Neural cell (in vitro differentiated cells): ENCODE measurements at regions not wholly inside any gene's neighbourhood (a gene's known extent, or its start where the extent isn't known, plus 50 kb on each side); places are given as distances from the start of the nearest gene placed in this dataset.
A peak's percentile ranks its signal among the peaks of the same experiment; 100 is the strongest.

ENCODE experiments used
- H2AFZ ChIP-seq: fragments of 200-600, 300-800 bp; sonication (generic), shearing (Covaris generic); 2 replicates; pipeline ENCODE4 v1.6.0; 2014; ENCODE audit warnings: low read depth, mild to moderate bottlenecking, antibody characterized with exemption, low read length, moderate library complexity
- H3F3A ChIP-seq: fragments of 200-600 bp; shearing (Covaris generic); 2 replicates; pipeline ENCODE4 v1.6.1; 2016; ENCODE audit warnings: mild to moderate bottlenecking, moderate library complexity, mixed read lengths, antibody characterized with exemption, low read length; ENCODE audit not compliant: insufficient read depth, poor library complexity, severe bottlenecking
- H3K27ac ChIP-seq: fragments of 200-600, 300-800 bp; sonication (generic), shearing (Covaris generic); 2 replicates; pipeline ENCODE4 v1.5.1; 2014; ENCODE audit warnings: mild to moderate bottlenecking, low read length, moderate library complexity
- H3K27me3 ChIP-seq: fragments of 300-800, 200-600 bp; sonication (generic), shearing (Covaris generic); 2 replicates; pipeline ENCODE4 v1.6.0; 2014; ENCODE audit warnings: mild to moderate bottlenecking, low read depth, low read length, moderate library complexity; ENCODE audit not compliant: insufficient read depth
- H3K36me3 ChIP-seq: fragments of 300-800, 200-600 bp; sonication (generic), shearing (Covaris generic); 2 replicates; pipeline ENCODE4 v1.5.1; 2014; ENCODE audit warnings: mild to moderate bottlenecking, antibody characterized with exemption, low read length, moderate library complexity; ENCODE audit not compliant: insufficient read depth
- H3K4me2 ChIP-seq: fragments of 300-800, 200-600 bp; sonication (generic), shearing (Covaris generic); 2 replicates; pipeline ENCODE4 v1.6.0; 2014; ENCODE audit warnings: mild to moderate bottlenecking, low read length
- H3K4me3 ChIP-seq: fragments of 300-800, 200-600 bp; sonication (generic), shearing (Covaris generic); 2 replicates; pipeline ENCODE4 v1.5.1; 2014; ENCODE audit warnings: mild to moderate bottlenecking, low read length, moderate library complexity
- H3K79me2 ChIP-seq: fragments of 200-600 bp; shearing (Covaris generic); replicated peaks from 2 replicates; pipeline ENCODE4 v1.6.0; 2014; ENCODE audit warnings: mild to moderate bottlenecking, low read length, moderate library complexity; ENCODE audit not compliant: insufficient read depth
- H3K9ac ChIP-seq: fragments of 300-800, 200-600 bp; sonication (generic), shearing (Covaris generic); 2 replicates; pipeline ENCODE4 v1.6.1; 2016; ENCODE audit warnings: mild to moderate bottlenecking, low read length, mixed read lengths
- H3K9me2 ChIP-seq: fragments of 200-600 bp; shearing (Covaris generic); 2 replicates; pipeline ENCODE4 v1.6.1; 2016; ENCODE audit warnings: mild to moderate bottlenecking, low read length, mixed read lengths; ENCODE audit not compliant: insufficient read depth
- H3K9me3 ChIP-seq: fragments of 200-600, 300-800 bp; sonication (generic), shearing (Covaris generic); 2 replicates; pipeline ENCODE4 v1.6.1; 2016; ENCODE audit warnings: mild to moderate bottlenecking, mixed run types, low read length, moderate library complexity, mixed read lengths
- H4K20me1 ChIP-seq: fragments of 200-600 bp; shearing (Covaris generic); 2 replicates; pipeline ENCODE4 v1.6.1; 2016; ENCODE audit warnings: mild to moderate bottlenecking, mixed run types; ENCODE audit not compliant: insufficient read depth
- EP300 ChIP-seq: fragments of 450-650 bp; conservative IDR thresholded peaks from 2 replicates; pipeline ENCODE4 v1.6.1; 2014; ENCODE audit warnings: antibody characterized with exemption, mild to moderate bottlenecking, moderate library complexity; ENCODE audit not compliant: poor library complexity, severe bottlenecking
- EZH2 ChIP-seq: fragments of 200-600, 300-800 bp; shearing (Covaris generic), sonication (generic); IDR thresholded peaks from 2 replicates; pipeline ENCODE4 v1.6.1; 2014; ENCODE audit warnings: antibody characterized with exemption, low read length, borderline replicate concordance, mild to moderate bottlenecking; ENCODE audit not compliant: insufficient read depth, poor library complexity, severe bottlenecking
- MXI1 ChIP-seq: fragments of 450-650 bp; conservative IDR thresholded peaks from 2 replicates; pipeline ENCODE4 v1.6.1; 2014; ENCODE audit warnings: antibody characterized with exemption, mild to moderate bottlenecking; ENCODE audit not compliant: poor library complexity, severe bottlenecking
- POLR2AphosphoS5 ChIP-seq: IDR thresholded peaks from 2 replicates; pipeline ENCODE4 v1.6.1; 2012
- RAD21 ChIP-seq: fragments of 450-650 bp; conservative IDR thresholded peaks from 2 replicates; pipeline ENCODE4 v1.6.1; 2014; ENCODE audit warnings: antibody characterized with exemption, mild to moderate bottlenecking, moderate library complexity
- SMC3 ChIP-seq: fragments of 450-650 bp; conservative IDR thresholded peaks from 2 replicates; pipeline ENCODE4 v1.6.1; 2014; ENCODE audit warnings: antibody characterized with exemption, mild to moderate bottlenecking, moderate library complexity; ENCODE audit not compliant: poor library complexity
- TAF1 ChIP-seq: IDR thresholded peaks from 2 replicates; pipeline ENCODE4 v1.6.1; 2012; ENCODE audit warnings: low read depth
- TF ChIP-seq, protein P1 (sequence below): fragments of 450-650 bp; IDR thresholded peaks from 2 replicates; pipeline ENCODE4 v1.5.1; 2014; ENCODE audit warnings: antibody characterized with exemption, mild to moderate bottlenecking, moderate library complexity; ENCODE audit not compliant: poor library complexity, severe bottlenecking
- TF ChIP-seq, protein P2 (sequence below): IDR thresholded peaks from 2 replicates; pipeline ENCODE4 v1.6.1; 2012; ENCODE audit warnings: borderline replicate concordance

DNA sequence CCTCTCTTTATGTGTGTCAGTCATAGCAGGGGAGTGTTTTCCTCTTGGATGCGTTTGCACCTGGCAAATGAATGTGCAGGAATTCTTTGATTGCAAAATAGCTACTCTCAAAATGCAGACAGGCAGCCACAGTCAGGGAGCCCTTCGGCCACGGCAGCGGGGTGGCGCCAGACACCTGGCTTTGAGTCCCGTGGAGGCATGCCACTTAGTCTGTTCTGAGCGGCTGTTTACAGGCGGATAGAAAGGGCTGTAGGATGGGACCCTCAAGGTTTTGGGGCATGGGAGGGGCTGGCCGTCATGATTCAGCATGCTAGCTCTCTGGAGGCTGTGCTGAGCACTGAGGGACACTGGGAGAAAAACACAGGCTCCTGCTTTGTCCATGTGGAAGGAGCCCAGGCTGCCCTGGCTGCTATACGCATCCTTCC is 117.1 kb downstream of the SLC25A47 start:
- no peak overlapping the region for H2AFZ ChIP-seq
- no peaks in the 10 kb centered on the region for H3K27me3 ChIP-seq
- H3K9me3 ChIP-seq = no peaks in the 10 kb centered on the region
- peak overlapping the region; percentile 42 for H3K9ac ChIP-seq
- no peaks in the 10 kb centered on the region for H4K20me1 ChIP-seq
- TF ChIP-seq, protein P1, sequence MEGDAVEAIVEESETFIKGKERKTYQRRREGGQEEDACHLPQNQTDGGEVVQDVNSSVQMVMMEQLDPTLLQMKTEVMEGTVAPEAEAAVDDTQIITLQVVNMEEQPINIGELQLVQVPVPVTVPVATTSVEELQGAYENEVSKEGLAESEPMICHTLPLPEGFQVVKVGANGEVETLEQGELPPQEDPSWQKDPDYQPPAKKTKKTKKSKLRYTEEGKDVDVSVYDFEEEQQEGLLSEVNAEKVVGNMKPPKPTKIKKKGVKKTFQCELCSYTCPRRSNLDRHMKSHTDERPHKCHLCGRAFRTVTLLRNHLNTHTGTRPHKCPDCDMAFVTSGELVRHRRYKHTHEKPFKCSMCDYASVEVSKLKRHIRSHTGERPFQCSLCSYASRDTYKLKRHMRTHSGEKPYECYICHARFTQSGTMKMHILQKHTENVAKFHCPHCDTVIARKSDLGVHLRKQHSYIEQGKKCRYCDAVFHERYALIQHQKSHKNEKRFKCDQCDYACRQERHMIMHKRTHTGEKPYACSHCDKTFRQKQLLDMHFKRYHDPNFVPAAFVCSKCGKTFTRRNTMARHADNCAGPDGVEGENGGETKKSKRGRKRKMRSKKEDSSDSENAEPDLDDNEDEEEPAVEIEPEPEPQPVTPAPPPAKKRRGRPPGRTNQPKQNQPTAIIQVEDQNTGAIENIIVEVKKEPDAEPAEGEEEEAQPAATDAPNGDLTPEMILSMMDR = peak; percentile 96
- peak; percentile 46 for TF ChIP-seq MXI1
- TF ChIP-seq TAF1 = no peak
- peak; percentile 62 for TF ChIP-seq EP300
- TF ChIP-seq SMC3 = peak; percentile 94
- TF ChIP-seq, protein P2, sequence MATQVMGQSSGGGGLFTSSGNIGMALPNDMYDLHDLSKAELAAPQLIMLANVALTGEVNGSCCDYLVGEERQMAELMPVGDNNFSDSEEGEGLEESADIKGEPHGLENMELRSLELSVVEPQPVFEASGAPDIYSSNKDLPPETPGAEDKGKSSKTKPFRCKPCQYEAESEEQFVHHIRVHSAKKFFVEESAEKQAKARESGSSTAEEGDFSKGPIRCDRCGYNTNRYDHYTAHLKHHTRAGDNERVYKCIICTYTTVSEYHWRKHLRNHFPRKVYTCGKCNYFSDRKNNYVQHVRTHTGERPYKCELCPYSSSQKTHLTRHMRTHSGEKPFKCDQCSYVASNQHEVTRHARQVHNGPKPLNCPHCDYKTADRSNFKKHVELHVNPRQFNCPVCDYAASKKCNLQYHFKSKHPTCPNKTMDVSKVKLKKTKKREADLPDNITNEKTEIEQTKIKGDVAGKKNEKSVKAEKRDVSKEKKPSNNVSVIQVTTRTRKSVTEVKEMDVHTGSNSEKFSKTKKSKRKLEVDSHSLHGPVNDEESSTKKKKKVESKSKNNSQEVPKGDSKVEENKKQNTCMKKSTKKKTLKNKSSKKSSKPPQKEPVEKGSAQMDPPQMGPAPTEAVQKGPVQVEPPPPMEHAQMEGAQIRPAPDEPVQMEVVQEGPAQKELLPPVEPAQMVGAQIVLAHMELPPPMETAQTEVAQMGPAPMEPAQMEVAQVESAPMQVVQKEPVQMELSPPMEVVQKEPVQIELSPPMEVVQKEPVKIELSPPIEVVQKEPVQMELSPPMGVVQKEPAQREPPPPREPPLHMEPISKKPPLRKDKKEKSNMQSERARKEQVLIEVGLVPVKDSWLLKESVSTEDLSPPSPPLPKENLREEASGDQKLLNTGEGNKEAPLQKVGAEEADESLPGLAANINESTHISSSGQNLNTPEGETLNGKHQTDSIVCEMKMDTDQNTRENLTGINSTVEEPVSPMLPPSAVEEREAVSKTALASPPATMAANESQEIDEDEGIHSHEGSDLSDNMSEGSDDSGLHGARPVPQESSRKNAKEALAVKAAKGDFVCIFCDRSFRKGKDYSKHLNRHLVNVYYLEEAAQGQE = peak; percentile 83
- peak; percentile 98 for TF ChIP-seq RAD21
- TF ChIP-seq EZH2 = no peak
- peak; percentile 59 for TF ChIP-seq POLR2AphosphoS5
- no peaks in the 10 kb centered on the region for H3K36me3 ChIP-seq
- peaks cover 4% of the 10 kb centered on the region for H3K79me2 ChIP-seq
- H3K4me3 ChIP-seq = peak overlapping the region; percentile 19
- H3K4me2 ChIP-seq = no peak overlapping the region
- peak overlapping the region; percentile 70 for H3K27ac ChIP-seq
- H3K9me2 ChIP-seq = no peaks in the 10 kb centered on the region
- H3F3A ChIP-seq = peaks cover 5% of the 10 kb centered on the region

DNA sequence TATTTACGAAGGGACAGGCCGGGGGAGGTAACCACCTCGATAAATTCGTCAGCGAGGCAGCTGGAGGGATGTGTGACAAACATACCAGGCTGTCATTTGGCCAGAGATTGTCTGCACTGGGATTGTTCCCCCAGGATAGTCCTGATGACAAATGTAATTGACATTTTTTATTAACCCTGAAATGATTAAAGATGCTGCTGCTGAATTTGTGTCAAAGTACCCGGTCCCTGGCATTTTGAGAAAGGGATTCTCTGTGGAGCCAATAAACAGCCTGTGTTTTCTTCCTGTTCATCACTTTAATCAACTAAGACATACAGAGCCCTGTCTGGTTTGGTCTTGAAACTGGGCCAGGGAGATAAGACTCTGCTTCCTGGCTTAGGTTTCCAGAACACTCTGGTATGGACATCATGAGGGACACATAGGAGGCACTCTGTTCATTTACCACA is 117.6 kb downstream of the SLC25A47 start:
- Histone ChIP-seq H3K27ac (peak overlapping the region; percentile 70), H3K27me3 (no peaks in the 10 kb centered on the region), H3K36me3 (no peaks in the 10 kb centered on the region), H3K9ac (peak overlapping the region; percentile 42), H3K4me2 (no peak overlapping the region), H3K9me2 (no peaks in the 10 kb centered on the region), H2AFZ (no peak overlapping the region), H3F3A (peaks cover 5% of the 10 kb centered on the region), H3K9me3 (no peaks in the 10 kb centered on the region), H3K4me3 (peak overlapping the region; percentile 19), H3K79me2 (peaks cover 4% of the 10 kb centered on the region), H4K20me1 (no peaks in the 10 kb centered on the region)
- no peak for TF ChIP-seq EZH2
- TF ChIP-seq, protein P1 = no peak
- TF ChIP-seq RAD21 = no peak
